ENCODE measurements at regions not wholly inside any gene's neighbourhood (a gene's known extent, or its start where the extent isn't known, plus 50 kb on each side); places are given as distances from the start of the nearest gene placed in this dataset.

DNA sequence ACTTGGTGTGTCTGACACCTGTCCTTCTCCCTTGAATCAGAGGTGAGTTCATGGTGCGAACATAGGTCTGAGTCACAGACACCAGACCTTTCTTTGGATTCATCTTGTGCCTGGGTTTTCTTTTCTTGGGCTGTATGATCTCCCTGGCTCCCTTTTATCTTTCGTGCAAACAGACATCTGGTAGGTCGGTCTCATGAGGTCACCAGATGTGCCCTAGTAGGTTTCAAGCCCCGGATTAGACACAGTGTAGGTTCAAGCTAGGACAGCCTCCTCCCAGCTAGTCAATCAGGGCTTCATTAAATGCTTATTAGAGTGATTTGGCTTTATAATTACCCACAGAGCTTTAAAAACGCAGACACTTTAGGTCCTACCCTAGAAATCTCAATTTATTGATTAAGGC is 106.0 kb upstream of the MYO10 start:
- intact Hi-C loops (cut with DNase I) = no loop called here
- TF ChIP-seq EP300 (IDR thresholded peaks at IDR 0.05) (no peak), POLR2A (IDR thresholded peaks at IDR 0.05) (no peak), POLR2AphosphoS5 (IDR thresholded peaks at IDR 0.05) (no peak)
- TF ChIP-seq, protein P1, sequence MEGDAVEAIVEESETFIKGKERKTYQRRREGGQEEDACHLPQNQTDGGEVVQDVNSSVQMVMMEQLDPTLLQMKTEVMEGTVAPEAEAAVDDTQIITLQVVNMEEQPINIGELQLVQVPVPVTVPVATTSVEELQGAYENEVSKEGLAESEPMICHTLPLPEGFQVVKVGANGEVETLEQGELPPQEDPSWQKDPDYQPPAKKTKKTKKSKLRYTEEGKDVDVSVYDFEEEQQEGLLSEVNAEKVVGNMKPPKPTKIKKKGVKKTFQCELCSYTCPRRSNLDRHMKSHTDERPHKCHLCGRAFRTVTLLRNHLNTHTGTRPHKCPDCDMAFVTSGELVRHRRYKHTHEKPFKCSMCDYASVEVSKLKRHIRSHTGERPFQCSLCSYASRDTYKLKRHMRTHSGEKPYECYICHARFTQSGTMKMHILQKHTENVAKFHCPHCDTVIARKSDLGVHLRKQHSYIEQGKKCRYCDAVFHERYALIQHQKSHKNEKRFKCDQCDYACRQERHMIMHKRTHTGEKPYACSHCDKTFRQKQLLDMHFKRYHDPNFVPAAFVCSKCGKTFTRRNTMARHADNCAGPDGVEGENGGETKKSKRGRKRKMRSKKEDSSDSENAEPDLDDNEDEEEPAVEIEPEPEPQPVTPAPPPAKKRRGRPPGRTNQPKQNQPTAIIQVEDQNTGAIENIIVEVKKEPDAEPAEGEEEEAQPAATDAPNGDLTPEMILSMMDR (IDR thresholded peaks at IDR 0.05) = no peak
- WGBS, 2 donors = 87 to 89% methylated on average over 5 of the region's 5 CpGs
- no peak overlapping the region for H3K27ac ChIP-seq
- H3K4me3 ChIP-seq = no peak overlapping the region
- H3K9me3 ChIP-seq = no peaks in the 10 kb centered on the region
- H3K36me3 ChIP-seq = no peaks in the 10 kb centered on the region
- H3K27me3 ChIP-seq = no peaks in the 10 kb centered on the region
- DNase-seq = no peak
- no peaks in the 10 kb centered on the region for H3K4me1 ChIP-seq

- no peak for DNase-seq
- H3K9me3 ChIP-seq = no peaks in the 10 kb centered on the region
- no peak overlapping the region for H3K4me3 ChIP-seq
- no peaks in the 10 kb centered on the region for H3K27me3 ChIP-seq
- TF ChIP-seq, protein P1 (IDR thresholded peaks at IDR 0.05) = no peak
- TF ChIP-seq POLR2A (IDR thresholded peaks at IDR 0.05) (no peak), POLR2AphosphoS5 (IDR thresholded peaks at IDR 0.05) (no peak), EP300 (IDR thresholded peaks at IDR 0.05) (no peak)
- no peaks in the 10 kb centered on the region for H3K4me1 ChIP-seq
- intact Hi-C loops (cut with DNase I) = no loop called here
- H3K36me3 ChIP-seq = no peaks in the 10 kb centered on the region
- no peak overlapping the region for H3K27ac ChIP-seq
These were observed 110.2 kb upstream of the MYO10 start for GRCh38 chr5:17046320-17046719.

GRCh38 chr5:17050236-17050635 is 114.1 kb upstream of the MYO10 start:
- H3K36me3 ChIP-seq = no peaks in the 10 kb centered on the region
- DNase-seq = no peak
- H3K4me1 ChIP-seq = no peaks in the 10 kb centered on the region
- no peaks in the 10 kb centered on the region for H3K9me3 ChIP-seq
- TF ChIP-seq EP300 (IDR thresholded peaks at IDR 0.05) (no peak), POLR2AphosphoS5 (IDR thresholded peaks at IDR 0.05) (no peak), POLR2A (IDR thresholded peaks at IDR 0.05) (no peak)
- TF ChIP-seq, protein P1 (IDR thresholded peaks at IDR 0.05) = no peak
- intact Hi-C loops (cut with DNase I) = no loop called here
- H3K4me3 ChIP-seq = no peak overlapping the region
- WGBS, 2 donors = 78 to 92% methylated on average over 3 of the region's 3 CpGs
- H3K27ac ChIP-seq = no peak overlapping the region
- no peaks in the 10 kb centered on the region for H3K27me3 ChIP-seq

- intact Hi-C loops (cut with DNase I) = no loop called here
- H3K27ac ChIP-seq = no peak overlapping the region
- TF ChIP-seq EP300 (IDR thresholded peaks at IDR 0.05) (no peak), POLR2AphosphoS5 (IDR thresholded peaks at IDR 0.05) (no peak), POLR2A (IDR thresholded peaks at IDR 0.05) (no peak)
- TF ChIP-seq, protein P1 (IDR thresholded peaks at IDR 0.05) = no peak
- H3K9me3 ChIP-seq = no peaks in the 10 kb centered on the region
- no peaks in the 10 kb centered on the region for H3K36me3 ChIP-seq
- H3K27me3 ChIP-seq = no peaks in the 10 kb centered on the region
- no peak for DNase-seq
- WGBS, 2 donors = 84 to 88% methylated on average over 8 of the region's 8 CpGs
- peaks cover 0 to 5% (median 0%) of the 10 kb centered on the region in 4 donors for H3K4me1 ChIP-seq
- H3K4me3 ChIP-seq = no peak overlapping the region
These were observed 118.8 kb upstream of the MYO10 start for GRCh38 chr5:17054911-17055310.

DNA sequence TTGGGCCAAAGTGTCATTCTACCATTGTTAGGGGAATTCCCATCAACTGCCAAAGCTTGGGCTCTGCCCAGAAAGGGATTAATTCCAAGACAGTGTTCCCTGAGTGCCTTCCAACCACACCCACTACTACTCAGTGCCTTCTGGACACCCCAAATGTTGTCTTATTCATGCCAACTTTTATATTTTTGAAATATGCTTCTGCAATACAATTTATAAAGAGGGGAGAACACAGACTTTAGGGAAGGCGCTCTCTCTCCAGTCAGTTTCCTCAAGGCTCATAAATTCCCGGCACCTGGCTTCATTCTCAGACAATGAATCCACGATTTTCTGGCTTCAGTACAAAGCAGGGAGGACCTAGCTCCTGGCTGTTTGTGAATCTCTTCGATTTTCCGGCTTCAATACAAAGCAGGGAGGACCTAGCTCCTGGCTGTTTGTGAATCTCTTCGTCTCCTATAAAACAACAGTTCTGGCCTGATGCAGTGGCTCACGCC is 120.1 kb upstream of the MYO10 start:
- TF ChIP-seq, protein P1 (IDR thresholded peaks at IDR 0.05) = no peak
- TF ChIP-seq POLR2A (IDR thresholded peaks at IDR 0.05) (no peak), EP300 (IDR thresholded peaks at IDR 0.05) (no peak), POLR2AphosphoS5 (IDR thresholded peaks at IDR 0.05) (no peak)
- H3K9me3 ChIP-seq = no peaks in the 10 kb centered on the region
- peaks cover 0 to 5% (median 0%) of the 10 kb centered on the region in 4 donors for H3K4me1 ChIP-seq
- H3K4me3 ChIP-seq = no peak overlapping the region
- 36 to 71% methylated on average over 7 of the region's 7 CpGs for WGBS, 2 donors
- no peak for DNase-seq
- intact Hi-C loops (cut with DNase I) = no loop called here
- H3K27ac ChIP-seq = no peak overlapping the region
- H3K36me3 ChIP-seq = no peaks in the 10 kb centered on the region
- H3K27me3 ChIP-seq = no peaks in the 10 kb centered on the region
